Stimulated activated CD4-positive, alpha-beta T cell treated with anti-CD3 and anti-CD28 coated beads, Interleukin-12 subunit alpha, Interleukin-12 subunit beta, amount 100 ng/mL, for 24 hours (primary cell): ENCODE measurements at regions not wholly inside any gene's neighbourhood (a gene's known extent, or its start where the extent isn't known, plus 50 kb on each side); places are given as distances from the start of the nearest gene placed in this dataset.
"Not testable (repeated sequence)": the region's sequence is repeated elsewhere in the genome, so short reads cannot be mapped to it uniquely, and the experiment has no call there.

Experiments used
- DNase-seq, 2 experiments: peaks; one replicate each; pipeline ENCODE4 v3.0.0-alpha.2; 2020; ENCODE audit warnings: low read depth in 2 of 2

- no peak for DNase-seq
Measured at GRCh38 chr17:31748881-31749280, 110.2 kb downstream of the COPRS start.

- DNase-seq = no peak
Measured at GRCh38 chr17:31746884-31747495, 112.1 kb downstream of the COPRS start.

- no peak for DNase-seq
Measured at GRCh38 chr17:31745964-31746600, 113.0 kb downstream of the COPRS start.

GRCh38 chr17:31744511-31744951 lies 114.5 kb downstream of the COPRS start:
- no peak for DNase-seq

- no peak for DNase-seq
Measured at GRCh38 chr17:31743797-31744196, 115.2 kb downstream of the COPRS start.

- DNase-seq = no peak
Measured at GRCh38 chr17:31741371-31741770, 117.7 kb downstream of the COPRS start.

- no peak for DNase-seq
Measured at GRCh38 chr17:31740611-31741082, 118.4 kb downstream of the COPRS start.

- DNase-seq = no peak
Measured at GRCh38 chr17:31738996-31739699, 119.9 kb downstream of the COPRS start.

GRCh38 chr17:31738488-31738887 lies 120.6 kb downstream of the COPRS start:
- no peak for DNase-seq

- no peak for DNase-seq
Measured at GRCh38 chr17:31738067-31738466, 121.0 kb downstream of the COPRS start.

- no peak for DNase-seq
Measured at GRCh38 chr17:31736855-31737625, 122.0 kb downstream of the COPRS start.

GRCh38 chr17:31733326-31733725 lies 125.7 kb downstream of the COPRS start:
- DNase-seq = no peak

- DNase-seq = not testable (repeated sequence)
Measured at GRCh38 chr17:31731585-31732154, 127.4 kb downstream of the COPRS start.

GRCh38 chr17:31731118-31731517 lies 127.9 kb downstream of the COPRS start:
- no peak for DNase-seq

- DNase-seq = no peak
Measured at GRCh38 chr17:31726980-31727427, 132.0 kb downstream of the COPRS start.

- DNase-seq = no peak
Measured at GRCh38 chr17:31724619-31725018, 134.4 kb downstream of the COPRS start.

- DNase-seq = no peak
Measured at GRCh38 chr17:31724026-31724425, 135.0 kb downstream of the COPRS start.

GRCh38 chr17:31722251-31723056 lies 136.6 kb downstream of the COPRS start:
- DNase-seq = no peak

GRCh38 chr17:31721291-31722025 lies 137.6 kb downstream of the COPRS start:
- DNase-seq = no peak

- DNase-seq = not testable (repeated sequence)
Measured at GRCh38 chr17:31717251-31717650, 141.8 kb downstream of the COPRS start.
